Inferior parietal cortex (tissue), 1 donor: ENCODE measurements at regions not wholly inside any gene's neighbourhood (a gene's known extent, or its start where the extent isn't known, plus 50 kb on each side); places are given as distances from the start of the nearest gene placed in this dataset.
A peak's percentile ranks its signal among the peaks of the same experiment; 100 is the strongest.
"Not testable (repeated sequence)": the region's sequence is repeated elsewhere in the genome, so short reads cannot be mapped to it uniquely, and the experiment has no call there.

Experiments
- DNase-seq: peaks from one replicate; pipeline ENCODE4 v3.0.0-alpha.2; 2016; ENCODE audit errors: extremely low spot score

DNA sequence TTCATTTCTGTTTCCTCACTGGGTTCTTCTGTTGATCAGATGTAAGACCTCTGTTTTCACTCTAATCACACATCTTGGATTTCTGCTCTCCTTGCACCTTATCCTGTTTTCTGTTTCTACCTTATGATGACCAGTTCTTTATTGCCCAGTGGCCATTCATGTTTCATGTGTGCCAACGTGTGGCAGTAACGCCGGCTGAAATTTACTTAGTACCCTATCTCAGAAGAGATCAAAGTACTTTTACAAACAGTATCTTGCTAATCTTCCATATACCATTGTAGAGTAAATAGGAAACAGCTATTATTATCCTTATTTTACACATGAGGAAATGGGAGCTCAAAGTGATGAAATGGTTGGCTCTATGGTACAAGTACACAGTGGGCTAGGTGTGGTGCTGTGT, 74.0 kb downstream of the GATA3 start:
- DNase-seq, result no peak

DNA sequence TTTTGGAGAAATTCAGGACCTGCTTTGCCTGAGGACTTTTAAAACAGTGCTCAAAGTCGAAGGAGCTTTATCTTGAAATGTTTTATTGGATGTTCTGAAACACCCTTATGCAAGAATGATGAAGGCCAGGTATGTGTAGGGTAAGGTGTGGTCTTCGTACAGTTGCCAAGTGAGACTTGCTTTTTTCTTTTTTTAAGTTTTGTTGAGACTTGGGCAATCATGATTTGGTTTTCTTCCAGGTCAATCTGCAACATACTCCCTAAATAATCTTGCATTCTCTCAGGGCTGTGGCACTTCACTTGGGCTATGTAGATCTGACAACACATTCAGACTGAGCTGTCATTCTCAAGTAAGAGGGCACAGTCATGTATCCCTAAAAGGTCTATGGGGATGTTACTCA, 75.0 kb downstream of the GATA3 start:
- no peak for DNase-seq

DNA sequence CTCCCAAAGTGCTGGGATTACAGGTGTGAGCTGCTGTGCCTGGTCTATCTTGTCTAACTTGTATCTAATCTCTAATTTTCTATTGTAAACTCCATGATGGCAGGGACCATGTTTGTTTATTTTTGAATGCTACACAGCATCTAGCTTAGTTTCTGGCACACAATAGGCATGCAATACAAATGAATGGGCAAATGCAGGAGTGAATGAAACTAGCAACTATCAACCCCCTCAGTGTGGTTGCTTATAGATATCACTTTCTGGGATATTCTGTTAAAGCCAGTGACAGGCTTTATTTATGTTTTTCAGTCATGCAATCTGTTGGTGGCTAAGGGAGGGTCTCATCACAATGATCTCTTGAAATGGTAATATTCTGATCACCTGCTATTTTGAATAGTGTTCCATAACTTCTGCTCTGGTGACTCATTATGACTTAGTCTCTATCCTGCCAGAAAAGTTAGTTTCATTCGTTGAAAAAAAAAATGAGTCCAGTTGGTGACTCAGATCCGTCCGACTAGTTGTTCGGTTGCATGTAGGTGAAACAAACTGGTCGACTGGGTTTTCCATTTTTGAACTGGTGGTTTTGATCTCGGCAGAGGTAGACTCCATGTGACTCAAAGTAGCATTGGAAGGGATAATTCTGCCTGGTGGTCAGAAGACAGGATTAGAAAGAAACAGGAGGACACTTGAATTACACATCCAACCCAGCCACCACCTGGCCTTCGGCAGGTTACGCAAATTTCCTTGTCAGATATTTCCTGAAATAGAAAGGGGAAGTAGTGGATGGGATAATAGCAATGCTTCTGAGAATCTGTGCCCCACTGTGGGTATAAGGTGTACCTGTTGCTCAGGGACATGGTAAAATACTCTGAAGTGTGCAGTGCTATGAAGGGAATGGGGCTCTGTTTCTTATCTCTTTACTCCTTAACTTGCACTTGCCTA, 76.8 kb downstream of the GATA3 start:
- DNase-seq, result no peak

DNA sequence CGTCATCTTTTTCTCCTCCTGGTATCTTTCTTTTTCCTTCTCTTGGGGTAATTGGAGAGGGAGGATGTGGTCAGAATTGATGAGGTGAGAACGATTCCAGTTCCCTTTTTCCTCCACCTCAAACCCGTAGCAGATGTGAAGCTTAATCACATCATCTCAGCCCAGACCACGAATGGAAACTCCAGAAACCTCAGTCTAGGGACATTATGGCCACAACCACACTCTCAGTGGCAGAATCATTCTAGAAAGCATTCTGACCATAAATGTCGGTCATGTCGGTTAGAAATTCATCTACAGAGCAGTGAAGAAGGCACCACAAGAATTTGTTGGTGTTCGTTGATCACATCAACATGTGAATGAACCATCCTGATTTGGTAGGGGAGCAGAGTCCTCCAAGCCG, 78.7 kb downstream of the GATA3 start:
- DNase-seq, result no peak

DNA sequence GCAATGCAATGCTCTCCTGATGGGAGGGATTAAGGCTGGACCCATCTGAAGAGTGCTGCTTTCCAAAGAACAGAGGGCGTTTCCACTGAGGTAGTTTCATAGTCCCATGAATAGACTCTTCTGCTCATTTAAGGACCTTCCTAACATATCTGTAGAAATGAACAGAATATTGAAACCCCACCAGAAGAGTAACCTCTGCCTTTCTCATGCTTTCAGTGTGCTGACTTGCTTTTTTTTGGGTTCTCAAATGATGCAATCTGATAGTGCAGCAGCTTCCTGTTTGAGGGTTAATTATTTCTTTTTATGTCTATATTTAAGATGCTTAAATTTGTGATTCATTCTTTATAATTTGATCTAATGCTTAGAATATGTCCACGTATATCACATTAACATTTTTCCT, 82.2 kb downstream of the GATA3 start:
- DNase-seq, result no peak

DNA sequence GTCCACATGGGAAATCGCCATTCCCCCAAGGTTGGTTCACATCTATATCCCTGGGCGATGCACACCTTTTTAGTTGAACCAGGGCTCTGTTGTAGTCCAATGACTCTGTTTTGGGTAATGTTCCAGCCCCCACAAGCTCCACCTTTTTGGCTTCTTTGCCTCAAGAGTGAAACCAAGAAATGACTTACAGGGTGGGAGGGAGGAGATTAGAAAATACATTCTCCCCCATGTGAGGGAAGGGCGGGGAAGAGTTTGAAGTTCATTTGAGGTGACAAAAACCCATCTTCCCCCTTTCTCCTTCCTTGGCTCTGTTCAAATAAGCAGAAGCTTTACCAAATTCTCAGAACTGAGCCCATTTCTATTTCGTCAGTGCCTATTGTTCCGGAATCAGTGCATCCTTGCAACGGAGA, 82.8 kb downstream of the GATA3 start:
- no peak for DNase-seq

DNA sequence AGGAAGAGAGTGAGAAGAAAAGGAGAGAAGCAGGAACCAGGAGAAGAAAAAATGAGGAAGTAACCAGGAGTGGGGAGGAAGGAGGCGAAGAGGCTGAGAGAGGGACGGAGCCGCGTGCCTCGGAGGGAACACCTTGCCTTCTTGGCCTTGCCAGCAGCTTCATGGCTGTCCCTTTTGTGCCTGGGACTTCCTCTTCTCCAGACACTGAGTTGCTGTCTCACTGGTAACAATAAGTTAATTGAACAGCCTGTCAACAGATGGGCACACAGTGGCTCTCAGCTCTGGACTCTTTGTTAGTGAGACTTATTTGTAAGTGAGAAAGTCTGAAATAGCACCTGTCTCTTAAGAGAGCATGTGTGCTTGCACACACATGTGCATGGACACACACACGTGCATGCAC, 83.2 kb downstream of the GATA3 start:
- DNase-seq, result peak; percentile 11

DNA sequence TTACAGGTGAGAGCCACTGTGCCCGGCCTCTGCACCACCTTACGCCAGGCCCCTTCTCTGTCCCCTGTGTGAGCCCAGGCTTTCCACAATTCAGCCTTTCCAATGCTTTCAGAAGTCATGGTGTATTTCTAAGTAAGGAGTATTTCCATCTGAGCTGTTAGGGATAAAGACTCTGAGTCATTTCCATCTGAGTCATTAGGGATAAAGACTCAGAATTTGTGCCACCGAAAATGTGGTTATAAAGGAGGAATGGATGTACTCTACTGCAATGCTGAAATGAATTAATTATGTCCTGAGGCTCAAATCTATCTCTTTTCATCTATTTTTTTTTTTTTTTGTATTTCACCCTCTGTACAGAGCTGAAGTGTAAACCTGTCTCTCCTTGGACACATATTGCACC, 84.0 kb downstream of the GATA3 start:
- peak; percentile 21 for DNase-seq

DNA sequence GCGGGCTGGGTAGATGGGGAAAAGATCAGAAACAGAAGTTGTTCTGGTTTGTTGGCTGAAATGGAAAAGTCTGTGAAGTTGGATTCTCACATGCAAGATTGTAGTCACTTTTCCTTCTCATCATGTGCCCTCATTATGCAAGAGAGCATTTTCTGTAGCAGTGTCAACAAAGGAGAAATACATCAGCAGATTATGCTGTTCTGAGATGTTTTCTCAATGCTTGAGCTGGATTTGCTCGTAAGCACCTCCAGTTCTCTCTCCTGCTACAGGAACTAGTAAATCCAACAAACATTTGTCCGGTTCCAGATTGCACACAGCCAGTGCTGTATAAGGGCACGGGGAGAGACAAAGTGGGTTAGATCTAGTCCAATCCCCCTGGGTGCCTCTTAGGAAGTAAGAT, 90.0 kb downstream of the GATA3 start:
- DNase-seq, result no peak

DNA sequence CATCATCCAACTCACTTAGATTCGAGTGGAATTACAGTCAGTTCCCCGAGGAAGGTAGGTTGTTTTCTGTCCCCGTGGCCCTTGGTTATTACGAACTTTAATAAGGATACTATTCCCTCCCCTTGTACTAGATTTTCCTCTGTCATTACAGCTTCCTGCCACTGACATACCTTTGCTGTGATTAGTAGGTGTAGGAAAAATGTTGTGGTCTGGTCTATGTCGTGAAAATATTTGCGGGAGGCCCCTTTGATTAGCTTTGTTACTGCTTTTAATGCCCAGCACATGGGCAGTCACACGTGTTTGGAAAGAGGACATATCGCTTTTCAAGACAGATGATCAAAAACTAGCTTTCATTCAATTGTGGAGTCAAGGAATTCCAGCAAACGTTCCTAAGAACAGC, 92.2 kb downstream of the GATA3 start:
- no peak for DNase-seq

DNA sequence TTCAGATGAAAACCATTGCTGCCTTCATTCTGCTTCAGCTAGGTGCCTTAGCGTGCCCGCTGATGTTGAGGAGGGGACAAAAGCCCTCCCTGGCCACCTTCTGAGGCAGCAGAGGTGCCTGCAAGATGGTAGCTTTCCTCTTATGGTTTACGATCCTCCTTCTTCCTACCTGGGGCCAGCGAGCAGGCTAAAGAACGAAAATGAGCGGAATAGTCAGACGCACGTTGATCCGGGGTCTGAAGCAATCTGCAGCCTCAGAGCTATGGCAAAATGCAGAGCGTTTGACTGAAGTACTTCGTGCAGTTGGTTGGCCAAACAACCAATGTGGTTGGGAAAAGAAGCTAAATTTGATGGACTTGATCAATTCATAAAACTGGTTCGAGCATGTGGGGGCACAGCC, 95.5 kb downstream of the GATA3 start:
- DNase-seq, result no peak

DNA sequence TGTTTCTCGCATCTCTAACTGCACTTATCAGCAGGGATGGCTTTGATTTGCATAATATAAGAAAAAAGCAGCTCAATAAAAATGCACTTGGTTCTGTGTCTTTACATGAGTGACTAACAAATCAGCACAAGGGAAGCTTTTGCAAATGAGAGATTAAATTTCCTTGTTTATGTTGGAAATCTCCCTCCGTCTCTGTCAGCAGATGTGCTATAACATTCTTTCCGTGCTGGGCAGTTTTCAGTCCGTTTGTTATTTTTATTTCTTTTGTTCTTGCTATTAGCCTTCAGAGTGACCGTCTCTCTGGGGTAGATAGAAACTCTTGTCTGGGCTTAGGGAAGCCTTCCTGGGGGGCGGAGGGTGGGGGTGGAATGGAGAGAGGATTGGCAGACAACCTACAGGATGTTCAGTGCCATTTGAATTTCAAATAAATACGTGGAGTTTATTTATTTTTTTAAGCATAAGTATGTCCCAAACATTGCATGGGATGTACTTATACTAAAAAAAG, 96.0 kb downstream of the GATA3 start:
- no peak for DNase-seq

DNA sequence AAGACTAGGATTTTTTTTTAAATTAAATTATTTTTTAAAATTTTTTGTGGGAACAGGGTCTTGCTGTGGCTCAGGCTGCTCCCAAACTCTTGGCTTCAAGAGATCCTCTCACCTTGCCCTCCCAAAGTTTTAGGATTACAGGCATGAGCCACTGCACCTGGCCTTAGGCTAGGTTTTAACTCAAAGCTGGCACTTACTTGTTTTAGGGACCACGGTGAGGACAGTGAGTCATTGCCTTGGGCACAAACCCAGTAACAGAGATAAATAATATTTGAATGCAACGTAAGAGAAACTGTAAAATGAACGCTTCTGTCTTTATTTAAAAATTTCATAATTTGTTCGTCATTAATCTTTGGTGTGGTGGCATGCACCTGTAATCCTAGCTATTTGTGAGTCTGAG, 96.6 kb downstream of the GATA3 start:
- DNase-seq, result no peak

DNA sequence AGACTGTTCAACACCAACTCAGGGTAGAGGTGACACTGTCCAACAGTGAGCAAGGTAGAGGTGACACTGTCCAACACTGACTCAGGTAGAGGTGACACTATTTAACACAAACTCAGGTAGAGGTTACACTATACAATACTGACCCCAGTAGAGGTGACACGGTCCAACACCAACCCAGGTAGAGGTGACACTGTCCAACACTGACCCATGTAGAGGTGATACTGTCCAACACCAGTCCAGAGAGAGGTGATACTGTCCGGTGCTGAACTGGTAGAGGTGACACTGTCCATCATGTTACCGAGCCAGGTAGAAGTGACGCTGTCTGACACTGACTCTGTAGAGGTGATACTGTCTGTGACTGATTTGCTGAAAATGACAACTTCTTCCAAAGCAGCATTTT, 102.4 kb downstream of the GATA3 start:
- no peak for DNase-seq

DNA sequence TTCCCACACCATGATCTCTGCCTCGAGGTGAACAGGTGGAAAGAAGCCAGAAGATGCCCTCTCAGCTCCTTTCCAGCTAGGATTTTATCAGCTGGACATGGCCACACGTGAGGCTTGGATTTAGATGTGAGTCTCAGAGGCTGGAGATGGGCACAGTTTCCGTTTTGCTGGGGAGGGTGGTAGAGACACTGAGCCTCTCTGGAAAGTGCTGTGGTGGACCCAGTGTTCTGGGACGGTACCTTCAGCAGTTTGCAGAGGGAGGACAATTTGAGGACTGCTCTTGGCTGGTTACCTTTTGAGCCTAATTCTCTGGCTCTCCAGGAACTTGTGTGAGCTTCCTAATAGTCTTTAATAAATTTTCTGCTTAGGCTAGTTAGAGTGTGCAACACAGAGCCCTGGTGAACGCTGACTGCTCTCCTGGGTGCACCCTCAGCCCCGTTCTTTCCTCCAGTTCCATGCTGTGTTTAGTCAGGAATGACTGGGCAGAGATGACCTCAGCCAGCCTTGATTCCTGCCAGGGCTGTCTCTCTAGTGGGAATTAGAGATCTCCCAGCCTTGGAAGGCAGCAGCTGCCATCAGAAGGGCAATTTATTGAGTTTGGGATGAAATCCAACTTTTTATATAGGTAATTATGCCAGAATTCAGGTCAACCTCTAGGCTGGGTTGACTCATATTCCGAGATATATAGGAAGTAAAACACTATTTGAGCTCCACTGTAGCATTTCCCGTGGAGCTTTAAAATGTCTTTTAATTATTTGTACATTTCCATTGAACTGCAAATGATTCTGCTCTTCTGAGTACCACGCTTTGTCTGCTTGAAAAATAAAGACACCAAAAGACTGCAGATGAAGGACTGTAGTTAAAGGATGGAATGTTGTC, 103.9 kb downstream of the GATA3 start:
- no peak for DNase-seq

DNA sequence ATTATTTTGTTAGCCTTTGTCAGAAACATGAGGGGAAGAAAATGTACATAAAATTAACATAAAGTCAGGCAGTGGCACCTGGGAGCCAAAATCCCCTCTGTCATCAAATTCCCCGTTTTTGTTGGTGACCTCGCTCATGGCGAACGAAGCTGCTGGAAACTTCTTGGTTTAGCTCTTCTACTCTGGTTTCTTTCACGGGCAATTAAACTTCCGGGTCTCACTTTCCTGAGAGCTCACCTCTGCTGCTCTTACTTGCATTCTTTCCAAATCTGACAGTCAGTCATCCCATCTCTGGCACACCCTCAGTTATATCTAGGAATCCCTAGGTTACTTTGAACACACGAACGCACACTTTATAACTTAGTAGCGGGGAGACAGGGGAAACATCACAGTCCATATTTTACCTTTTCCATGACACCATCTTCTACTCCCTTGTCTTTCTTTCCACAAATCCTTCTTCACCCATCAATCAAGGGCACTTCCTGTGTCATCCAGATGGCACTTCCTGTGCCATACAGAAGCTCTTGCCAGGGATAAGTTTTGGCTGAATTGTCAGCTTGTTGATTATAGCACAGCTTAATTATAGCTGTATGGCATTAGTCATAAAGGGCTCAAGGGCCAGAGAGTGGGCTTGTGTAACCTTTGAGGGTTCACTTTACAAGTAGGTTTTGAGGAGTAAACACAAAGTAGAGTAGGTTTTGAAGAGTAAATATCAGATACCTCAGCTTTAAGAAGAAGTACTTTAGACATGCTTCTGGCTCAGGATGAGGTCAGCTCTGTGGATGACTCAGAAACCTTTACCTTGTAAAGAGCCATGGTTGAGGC, 105.1 kb downstream of the GATA3 start:
- DNase-seq, result no peak

DNA sequence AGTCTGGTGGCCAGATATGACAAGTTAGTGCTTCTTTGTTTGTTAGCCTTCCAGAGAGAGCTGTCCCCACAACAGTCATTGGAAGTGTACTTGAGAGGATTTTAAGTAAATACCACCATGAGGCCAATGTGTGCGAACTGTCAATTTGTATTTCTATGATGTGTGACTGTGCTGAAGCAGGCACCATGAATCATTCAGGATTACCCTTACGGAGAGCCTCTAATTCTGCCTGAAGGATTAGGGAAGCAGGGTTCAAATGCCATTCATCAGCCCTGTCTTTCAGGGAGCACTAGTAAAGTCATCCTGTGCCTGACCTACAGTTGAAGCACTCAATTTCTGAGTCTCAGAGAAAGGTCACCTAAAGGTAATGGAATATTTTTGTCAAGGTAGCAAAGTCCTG, 109.3 kb downstream of the GATA3 start:
- no peak for DNase-seq

DNA sequence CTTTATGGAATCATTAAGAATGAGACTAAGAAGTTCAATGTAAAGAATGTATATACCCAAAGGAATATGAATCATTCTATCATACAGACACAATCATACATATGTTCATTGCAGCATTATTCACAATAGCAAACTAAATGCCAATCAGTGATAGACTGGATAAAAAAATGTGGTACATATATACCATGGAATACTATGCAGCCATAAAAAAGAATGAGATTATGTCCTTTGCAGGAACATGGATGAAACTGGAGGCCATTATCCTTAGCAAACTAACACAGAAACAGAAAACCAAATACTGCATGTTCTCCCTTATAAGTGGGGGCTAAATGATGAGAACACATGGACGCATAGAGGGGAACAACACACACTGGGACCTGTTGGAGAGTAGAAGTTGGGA, 110.2 kb downstream of the GATA3 start:
- DNase-seq, result not testable (repeated sequence)

DNA sequence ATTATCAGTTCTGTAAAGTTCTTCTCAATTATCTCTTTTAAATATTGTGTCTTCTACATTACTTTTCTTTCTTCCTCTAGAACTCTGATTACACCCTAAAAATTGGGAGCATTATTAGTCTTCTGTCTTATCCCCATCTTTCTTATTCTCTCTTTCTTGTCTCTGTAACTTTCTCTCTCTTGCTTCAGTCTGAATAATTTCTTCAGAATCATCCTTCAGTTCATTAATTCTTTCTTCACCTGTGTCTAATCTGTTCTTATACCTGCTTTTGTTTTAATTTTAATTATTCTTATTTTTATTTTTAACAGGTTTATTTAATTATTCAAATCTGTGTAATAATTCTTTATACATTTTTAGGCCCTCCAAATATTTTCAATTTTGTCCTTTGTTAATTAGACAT, 114.3 kb downstream of the GATA3 start:
- DNase-seq, result no peak

DNA sequence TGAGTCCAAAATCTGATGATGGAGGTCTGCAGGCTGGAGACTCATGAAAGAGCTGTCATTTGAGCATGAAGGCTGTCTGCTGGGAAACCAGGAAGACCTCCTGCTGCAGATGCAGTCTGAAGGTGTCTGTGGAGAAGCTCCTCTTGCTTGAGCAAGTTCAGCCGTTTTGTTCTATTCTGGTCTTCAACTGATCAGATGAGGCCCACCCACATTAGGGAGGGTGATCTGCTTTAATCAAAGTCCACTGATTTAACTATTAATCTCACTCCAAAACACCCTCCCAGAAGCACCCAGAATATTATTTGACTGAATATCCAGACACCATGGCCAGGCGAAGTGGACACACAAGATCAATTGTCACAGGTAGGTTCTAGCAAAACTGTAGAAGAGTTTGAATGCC, 116.5 kb downstream of the GATA3 start:
- no peak for DNase-seq

DNA sequence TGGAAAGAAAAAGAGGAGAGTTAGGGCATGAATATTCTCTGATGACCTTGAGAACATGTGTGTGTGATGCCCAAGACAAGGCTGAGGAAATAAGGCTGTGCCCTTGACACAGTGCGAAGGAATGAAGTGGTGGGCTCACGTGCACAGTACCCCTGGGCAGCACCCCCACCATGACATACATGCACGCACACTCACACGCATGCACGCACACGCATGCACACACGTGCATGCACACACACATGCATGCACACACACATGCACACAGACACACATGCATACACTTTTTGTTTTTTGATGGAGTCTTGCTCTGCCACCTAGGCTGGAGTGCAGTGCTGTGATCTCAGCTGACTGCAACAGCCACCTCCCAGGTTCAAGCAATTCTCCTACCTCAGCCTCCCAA, 118.1 kb downstream of the GATA3 start:
- no peak for DNase-seq
